Upper lobe of right lung (tissue), 1 donor: ENCODE measurements at regions not wholly inside any gene's neighbourhood (a gene's known extent, or its start where the extent isn't known, plus 50 kb on each side); places are given as distances from the start of the nearest gene placed in this dataset.

Experiments
- ATAC-seq: fragments of 200-7000 bp; cut with Tn5 transposase; one replicate; pipeline ENCODE4 v1.9.1; 2020; ENCODE audit warnings: mild to moderate bottlenecking, moderate library complexity
- DNase-seq: peaks from one replicate; pipeline ENCODE4 v3.0.0-alpha.2; 2020
- H3K27ac ChIP-seq: fragments of 200-600 bp; one replicate; pipeline ENCODE4 v1.8.0; 2022
- H3K27me3 ChIP-seq: fragments of 200-600 bp; one replicate; pipeline ENCODE4 v1.8.0; 2022; ENCODE audit warnings: mild to moderate bottlenecking
- H3K36me3 ChIP-seq: fragments of 200-600 bp; one replicate; pipeline ENCODE4 v1.8.0; 2022
- H3K4me1 ChIP-seq: fragments of 200-600 bp; one replicate; pipeline ENCODE4 v1.8.0; 2022
- H3K4me3 ChIP-seq: fragments of 200-600 bp; one replicate; pipeline ENCODE4 v1.8.0; 2022; ENCODE audit warnings: mild to moderate bottlenecking
- H3K9me3 ChIP-seq: fragments of 200-600 bp; one replicate; pipeline ENCODE4 v1.8.0; 2022
- CTCF ChIP-seq: fragments of 200-600 bp; IDR thresholded peaks from one replicate; pipeline ENCODE4 v1.8.0; 2022; ENCODE audit warnings: antibody characterized with exemption
- intact Hi-C: fragments of 100-400 bp; cut with DNase I; formaldehyde crosslinking; loops from one replicate; pipeline ENCODE4 v1.11.0; 2022
- donor health status: DM: no; HTN: yes; CAD: no; lungs with severe emphysema.

- intact Hi-C loops, result no loop called here
- ATAC-seq, result no peak
- TF ChIP-seq CTCF, result no peak
Measured at GRCh38 chr4:43356786-43357185, 464.3 kb downstream of the GRXCR1 start.

GRCh38 chr4:43357252-43357974 is 464.9 kb downstream of the GRXCR1 start:
- intact Hi-C loops, result no loop called here
- no peak overlapping the region for H3K4me3 ChIP-seq
- ATAC-seq (no peak), DNase-seq (no peak)
- H3K4me1 ChIP-seq, result no peaks in the 10 kb centered on the region
- no peak for TF ChIP-seq CTCF
- no peaks in the 10 kb centered on the region for H3K27me3 ChIP-seq
- no peaks in the 10 kb centered on the region for H3K36me3 ChIP-seq
- H3K27ac ChIP-seq, result no peak overlapping the region
- H3K9me3 ChIP-seq, result no peaks in the 10 kb centered on the region

More at GRCh38 chr4:43356786-43357185, 464.3 kb downstream of the GRXCR1 start:
- Histone ChIP-seq H3K9me3 (no peaks in the 10 kb centered on the region), H3K36me3 (no peaks in the 10 kb centered on the region), H3K4me3 (no peak overlapping the region), H3K4me1 (no peaks in the 10 kb centered on the region), H3K27me3 (no peaks in the 10 kb centered on the region), H3K27ac (no peak overlapping the region)
- no peak for DNase-seq

- Histone ChIP-seq H3K27ac (no peak overlapping the region), H3K9me3 (no peaks in the 10 kb centered on the region), H3K27me3 (no peaks in the 10 kb centered on the region), H3K4me3 (no peak overlapping the region), H3K36me3 (no peaks in the 10 kb centered on the region), H3K4me1 (no peaks in the 10 kb centered on the region)
- no peak for TF ChIP-seq CTCF
- ATAC-seq (no peak), DNase-seq (no peak)
- intact Hi-C loops, result no loop called here
Measured at GRCh38 chr4:43360296-43360695, 467.8 kb downstream of the GRXCR1 start.

- intact Hi-C loops, result no loop called here
- H3K4me1 ChIP-seq, result no peaks in the 10 kb centered on the region
- ATAC-seq (no peak), DNase-seq (no peak)
- H3K36me3 ChIP-seq, result no peaks in the 10 kb centered on the region
- H3K9me3 ChIP-seq, result no peaks in the 10 kb centered on the region
- H3K27ac ChIP-seq, result no peak overlapping the region
- H3K4me3 ChIP-seq, result no peak overlapping the region
- H3K27me3 ChIP-seq, result no peaks in the 10 kb centered on the region
- no peak for TF ChIP-seq CTCF
Measured at GRCh38 chr4:43362875-43363636, 470.5 kb downstream of the GRXCR1 start.

GRCh38 chr4:43369036-43369594 is 476.6 kb downstream of the GRXCR1 start:
- TF ChIP-seq CTCF, result no peak
- H3K9me3 ChIP-seq, result no peaks in the 10 kb centered on the region
- ATAC-seq, result no peak
- no peaks in the 10 kb centered on the region for H3K36me3 ChIP-seq
- H3K4me1 ChIP-seq, result no peaks in the 10 kb centered on the region
- intact Hi-C loops, result no loop called here
- H3K27ac ChIP-seq, result no peak overlapping the region
- no peaks in the 10 kb centered on the region for H3K27me3 ChIP-seq
- no peak overlapping the region for H3K4me3 ChIP-seq
- no peak for DNase-seq
